Neural cell (in vitro differentiated cells): ENCODE measurements at regions not wholly inside any gene's neighbourhood (a gene's known extent, or its start where the extent isn't known, plus 50 kb on each side); places are given as distances from the start of the nearest gene placed in this dataset.

ENCODE experiments used
- H2AFZ ChIP-seq: fragments of 200-600, 300-800 bp; sonication (generic), shearing (Covaris generic); 2 replicates; pipeline ENCODE4 v1.6.0; 2014; ENCODE audit warnings: low read depth, mild to moderate bottlenecking, antibody characterized with exemption, low read length, moderate library complexity
- H3F3A ChIP-seq: fragments of 200-600 bp; shearing (Covaris generic); 2 replicates; pipeline ENCODE4 v1.6.1; 2016; ENCODE audit warnings: mild to moderate bottlenecking, moderate library complexity, mixed read lengths, antibody characterized with exemption, low read length; ENCODE audit not compliant: insufficient read depth, poor library complexity, severe bottlenecking
- H3K27ac ChIP-seq: fragments of 200-600, 300-800 bp; sonication (generic), shearing (Covaris generic); 2 replicates; pipeline ENCODE4 v1.5.1; 2014; ENCODE audit warnings: mild to moderate bottlenecking, low read length, moderate library complexity
- H3K27me3 ChIP-seq: fragments of 300-800, 200-600 bp; sonication (generic), shearing (Covaris generic); 2 replicates; pipeline ENCODE4 v1.6.0; 2014; ENCODE audit warnings: mild to moderate bottlenecking, low read depth, low read length, moderate library complexity; ENCODE audit not compliant: insufficient read depth
- H3K36me3 ChIP-seq: fragments of 300-800, 200-600 bp; sonication (generic), shearing (Covaris generic); 2 replicates; pipeline ENCODE4 v1.5.1; 2014; ENCODE audit warnings: mild to moderate bottlenecking, antibody characterized with exemption, low read length, moderate library complexity; ENCODE audit not compliant: insufficient read depth
- H3K4me2 ChIP-seq: fragments of 300-800, 200-600 bp; sonication (generic), shearing (Covaris generic); 2 replicates; pipeline ENCODE4 v1.6.0; 2014; ENCODE audit warnings: mild to moderate bottlenecking, low read length
- H3K4me3 ChIP-seq: fragments of 300-800, 200-600 bp; sonication (generic), shearing (Covaris generic); 2 replicates; pipeline ENCODE4 v1.5.1; 2014; ENCODE audit warnings: mild to moderate bottlenecking, low read length, moderate library complexity
- H3K79me2 ChIP-seq: fragments of 200-600 bp; shearing (Covaris generic); replicated peaks from 2 replicates; pipeline ENCODE4 v1.6.0; 2014; ENCODE audit warnings: mild to moderate bottlenecking, low read length, moderate library complexity; ENCODE audit not compliant: insufficient read depth
- H3K9ac ChIP-seq: fragments of 300-800, 200-600 bp; sonication (generic), shearing (Covaris generic); 2 replicates; pipeline ENCODE4 v1.6.1; 2016; ENCODE audit warnings: mild to moderate bottlenecking, low read length, mixed read lengths
- H3K9me2 ChIP-seq: fragments of 200-600 bp; shearing (Covaris generic); 2 replicates; pipeline ENCODE4 v1.6.1; 2016; ENCODE audit warnings: mild to moderate bottlenecking, low read length, mixed read lengths; ENCODE audit not compliant: insufficient read depth
- H3K9me3 ChIP-seq: fragments of 200-600, 300-800 bp; sonication (generic), shearing (Covaris generic); 2 replicates; pipeline ENCODE4 v1.6.1; 2016; ENCODE audit warnings: mild to moderate bottlenecking, mixed run types, low read length, moderate library complexity, mixed read lengths
- H4K20me1 ChIP-seq: fragments of 200-600 bp; shearing (Covaris generic); 2 replicates; pipeline ENCODE4 v1.6.1; 2016; ENCODE audit warnings: mild to moderate bottlenecking, mixed run types; ENCODE audit not compliant: insufficient read depth
- CTCF ChIP-seq: fragments of 450-650 bp; IDR thresholded peaks from 2 replicates; pipeline ENCODE4 v1.5.1; 2014; ENCODE audit warnings: antibody characterized with exemption, mild to moderate bottlenecking, moderate library complexity; ENCODE audit not compliant: poor library complexity, severe bottlenecking
- EP300 ChIP-seq: fragments of 450-650 bp; conservative IDR thresholded peaks from 2 replicates; pipeline ENCODE4 v1.6.1; 2014; ENCODE audit warnings: antibody characterized with exemption, mild to moderate bottlenecking, moderate library complexity; ENCODE audit not compliant: poor library complexity, severe bottlenecking
- EZH2 ChIP-seq: fragments of 200-600, 300-800 bp; shearing (Covaris generic), sonication (generic); IDR thresholded peaks from 2 replicates; pipeline ENCODE4 v1.6.1; 2014; ENCODE audit warnings: antibody characterized with exemption, low read length, borderline replicate concordance, mild to moderate bottlenecking; ENCODE audit not compliant: insufficient read depth, poor library complexity, severe bottlenecking
- MXI1 ChIP-seq: fragments of 450-650 bp; conservative IDR thresholded peaks from 2 replicates; pipeline ENCODE4 v1.6.1; 2014; ENCODE audit warnings: antibody characterized with exemption, mild to moderate bottlenecking; ENCODE audit not compliant: poor library complexity, severe bottlenecking
- POLR2AphosphoS5 ChIP-seq: IDR thresholded peaks from 2 replicates; pipeline ENCODE4 v1.6.1; 2012
- RAD21 ChIP-seq: fragments of 450-650 bp; conservative IDR thresholded peaks from 2 replicates; pipeline ENCODE4 v1.6.1; 2014; ENCODE audit warnings: antibody characterized with exemption, mild to moderate bottlenecking, moderate library complexity
- SMC3 ChIP-seq: fragments of 450-650 bp; conservative IDR thresholded peaks from 2 replicates; pipeline ENCODE4 v1.6.1; 2014; ENCODE audit warnings: antibody characterized with exemption, mild to moderate bottlenecking, moderate library complexity; ENCODE audit not compliant: poor library complexity
- TAF1 ChIP-seq: IDR thresholded peaks from 2 replicates; pipeline ENCODE4 v1.6.1; 2012; ENCODE audit warnings: low read depth
- TF ChIP-seq, protein P1 (sequence below): IDR thresholded peaks from 2 replicates; pipeline ENCODE4 v1.6.1; 2012; ENCODE audit warnings: borderline replicate concordance

DNA sequence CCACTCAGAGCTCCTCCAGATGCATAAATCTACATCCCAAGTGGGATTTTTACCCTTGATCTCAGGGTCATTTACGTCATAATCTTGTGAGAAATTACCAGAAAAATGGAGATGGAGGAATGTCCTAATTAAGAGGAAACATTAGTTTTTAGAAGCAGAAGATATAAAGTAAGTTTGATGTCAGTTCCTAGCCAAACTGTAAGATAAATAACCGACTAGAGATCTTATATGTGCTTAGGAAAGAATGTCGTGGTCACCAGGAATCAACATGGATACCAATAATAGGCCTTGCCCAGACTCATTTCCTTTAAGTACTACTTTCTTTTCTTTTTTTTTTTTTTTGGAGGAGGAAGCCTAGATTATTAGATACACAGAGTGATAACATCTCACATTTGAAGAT is 186.9 kb downstream of the UTRN start:
- H3K4me3 ChIP-seq = no peak overlapping the region
- no peaks in the 10 kb centered on the region for H3K36me3 ChIP-seq
- H3K4me2 ChIP-seq = no peak overlapping the region
- no peaks in the 10 kb centered on the region for H3K79me2 ChIP-seq
- no peak overlapping the region for H2AFZ ChIP-seq
- H3K27me3 ChIP-seq = no peaks in the 10 kb centered on the region
- H3K9me3 ChIP-seq = no peaks in the 10 kb centered on the region
- H3K9ac ChIP-seq = no peak overlapping the region
- no peaks in the 10 kb centered on the region for H3F3A ChIP-seq
- H3K27ac ChIP-seq = no peak overlapping the region
- no peaks in the 10 kb centered on the region for H4K20me1 ChIP-seq
- H3K9me2 ChIP-seq = no peaks in the 10 kb centered on the region
- TF ChIP-seq TAF1 (no peak), MXI1 (no peak), RAD21 (no peak), CTCF (no peak), POLR2AphosphoS5 (no peak), EP300 (no peak), SMC3 (no peak), EZH2 (no peak)
- TF ChIP-seq, protein P1, sequence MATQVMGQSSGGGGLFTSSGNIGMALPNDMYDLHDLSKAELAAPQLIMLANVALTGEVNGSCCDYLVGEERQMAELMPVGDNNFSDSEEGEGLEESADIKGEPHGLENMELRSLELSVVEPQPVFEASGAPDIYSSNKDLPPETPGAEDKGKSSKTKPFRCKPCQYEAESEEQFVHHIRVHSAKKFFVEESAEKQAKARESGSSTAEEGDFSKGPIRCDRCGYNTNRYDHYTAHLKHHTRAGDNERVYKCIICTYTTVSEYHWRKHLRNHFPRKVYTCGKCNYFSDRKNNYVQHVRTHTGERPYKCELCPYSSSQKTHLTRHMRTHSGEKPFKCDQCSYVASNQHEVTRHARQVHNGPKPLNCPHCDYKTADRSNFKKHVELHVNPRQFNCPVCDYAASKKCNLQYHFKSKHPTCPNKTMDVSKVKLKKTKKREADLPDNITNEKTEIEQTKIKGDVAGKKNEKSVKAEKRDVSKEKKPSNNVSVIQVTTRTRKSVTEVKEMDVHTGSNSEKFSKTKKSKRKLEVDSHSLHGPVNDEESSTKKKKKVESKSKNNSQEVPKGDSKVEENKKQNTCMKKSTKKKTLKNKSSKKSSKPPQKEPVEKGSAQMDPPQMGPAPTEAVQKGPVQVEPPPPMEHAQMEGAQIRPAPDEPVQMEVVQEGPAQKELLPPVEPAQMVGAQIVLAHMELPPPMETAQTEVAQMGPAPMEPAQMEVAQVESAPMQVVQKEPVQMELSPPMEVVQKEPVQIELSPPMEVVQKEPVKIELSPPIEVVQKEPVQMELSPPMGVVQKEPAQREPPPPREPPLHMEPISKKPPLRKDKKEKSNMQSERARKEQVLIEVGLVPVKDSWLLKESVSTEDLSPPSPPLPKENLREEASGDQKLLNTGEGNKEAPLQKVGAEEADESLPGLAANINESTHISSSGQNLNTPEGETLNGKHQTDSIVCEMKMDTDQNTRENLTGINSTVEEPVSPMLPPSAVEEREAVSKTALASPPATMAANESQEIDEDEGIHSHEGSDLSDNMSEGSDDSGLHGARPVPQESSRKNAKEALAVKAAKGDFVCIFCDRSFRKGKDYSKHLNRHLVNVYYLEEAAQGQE = no peak

DNA sequence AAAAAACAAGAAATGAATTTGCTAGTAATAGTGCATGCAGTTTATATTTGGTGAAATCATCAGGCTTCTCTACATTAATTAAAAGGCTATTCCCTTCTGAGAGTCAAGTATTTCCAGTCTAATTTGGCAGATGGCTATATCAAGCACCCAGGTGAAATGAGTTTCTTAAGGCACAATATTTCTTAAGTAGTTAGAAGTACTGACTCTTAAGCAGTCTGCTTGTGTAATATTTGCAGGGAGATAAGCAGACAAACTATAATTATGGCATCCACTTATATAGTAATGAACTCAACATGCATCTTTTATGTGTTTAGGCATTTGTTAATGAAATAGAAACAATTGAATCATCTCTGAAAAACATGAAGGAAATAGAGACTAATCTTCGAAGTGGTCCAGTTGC is 189.2 kb downstream of the UTRN start:
- Histone ChIP-seq H4K20me1 (no peaks in the 10 kb centered on the region), H3K4me3 (no peak overlapping the region), H2AFZ (no peak overlapping the region), H3K27me3 (no peaks in the 10 kb centered on the region), H3K4me2 (no peak overlapping the region), H3K27ac (no peak overlapping the region), H3K79me2 (no peaks in the 10 kb centered on the region), H3K9me3 (no peaks in the 10 kb centered on the region), H3K9ac (no peak overlapping the region), H3K9me2 (no peaks in the 10 kb centered on the region), H3K36me3 (no peaks in the 10 kb centered on the region), H3F3A (no peaks in the 10 kb centered on the region)
- TF ChIP-seq, protein P1 = no peak
- TF ChIP-seq EP300 (no peak), SMC3 (no peak), POLR2AphosphoS5 (no peak), MXI1 (no peak), CTCF (no peak), EZH2 (no peak), TAF1 (no peak), RAD21 (no peak)
